Thyroid gland (tissue), 4 donors: ENCODE measurements at regions not wholly inside any gene's neighbourhood (a gene's known extent, or its start where the extent isn't known, plus 50 kb on each side); places are given as distances from the start of the nearest gene placed in this dataset.

Experiments used
- DNase-seq, 2 donors: peaks; one replicate each; pipeline ENCODE4 v3.0.0-alpha.2; 2019
- H3K27ac ChIP-seq, 3 donors: fragments of 200-600 bp; sonication (generic); 1 replicate in 2 of 3; 2 replicates in 1 of 3; pipeline ENCODE4 v1.5.1; 2016 to 2019; ENCODE audit warnings: mild to moderate bottlenecking in 1 of 3, moderate library complexity in 1 of 3
- H3K27me3 ChIP-seq: fragments of 200-600 bp; sonication (generic); one replicate; pipeline ENCODE4 v1.5.1; 2019
- H3K36me3 ChIP-seq, 2 donors: fragments of 200-600 bp; sonication (generic); one replicate each; pipeline ENCODE4 v1.5.1; 2016 to 2019
- H3K4me1 ChIP-seq, 2 donors: fragments of 200-600 bp; sonication (generic); one replicate each; pipeline ENCODE4 v1.5.1; 2017 to 2019
- H3K4me3 ChIP-seq, 3 donors: fragments of 200-600 bp; sonication (generic); replicated peaks in 1 of 3; 1 replicate in 2 of 3; 2 replicates in 1 of 3; pipeline ENCODE4 v1.5.1; 2016; ENCODE audit warnings: mild to moderate bottlenecking in 1 of 3
- H3K9me3 ChIP-seq: fragments of 200-600 bp; sonication (generic); one replicate; pipeline ENCODE4 v1.5.1; 2017
- POLR2A ChIP-seq, 2 donors: fragments of 450-650 bp; IDR thresholded peaks; one replicate each; pipeline ENCODE4 v1.6.1; 2017; ENCODE audit warnings: antibody characterized with exemption in 2 of 2, mild to moderate bottlenecking in 2 of 2, moderate library complexity in 1 of 2
- WGBS, 2 donors: methylation state at CpG; one replicate each; pipeline ENCODE4 v1.1.5; 2017; 5-methylcytosine and 5-hydroxymethylcytosine counted together
- intact Hi-C: fragments of 100-400 bp; cut with DNase I; formaldehyde crosslinking; loops from one replicate; pipeline ENCODE4 v1.15.1; 2023
- TF ChIP-seq, protein P1 (sequence below), 6 experiments: fragments of 200-600 bp in 3 of 6; fragments of 450-650 bp in 3 of 6; sonication (generic) in 3 of 6; IDR thresholded peaks; one replicate each; pipeline ENCODE4 v1.5.1; 2016 to 2019; ENCODE audit warnings: antibody characterized with exemption in 6 of 6, mild to moderate bottlenecking in 2 of 6, inconsistent platforms in 1 of 6, moderate library complexity in 1 of 6

DNA sequence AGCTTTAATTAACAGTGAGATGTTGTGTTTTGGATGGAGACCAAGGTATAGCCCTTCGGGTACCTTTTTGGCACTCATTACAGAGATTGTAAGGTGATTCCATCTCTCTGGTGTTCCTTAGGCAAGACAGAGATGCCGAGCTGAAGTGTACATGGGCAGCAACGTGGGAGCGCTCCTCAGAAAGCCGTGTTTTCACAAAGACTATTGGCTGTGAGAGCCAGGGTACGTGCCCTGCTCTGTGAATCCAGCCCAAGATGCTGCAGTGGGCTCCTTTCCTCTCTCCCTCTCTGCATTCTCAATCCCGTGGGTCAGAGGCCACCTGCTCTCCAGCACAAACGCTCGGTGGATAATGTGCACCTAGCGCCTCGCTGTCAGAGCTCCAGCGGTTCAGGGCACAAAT lies 203.0 kb upstream of the EPHA4 start:
- H3K4me1 ChIP-seq: no peaks in the 10 kb centered on the region
- TF ChIP-seq, protein P1, sequence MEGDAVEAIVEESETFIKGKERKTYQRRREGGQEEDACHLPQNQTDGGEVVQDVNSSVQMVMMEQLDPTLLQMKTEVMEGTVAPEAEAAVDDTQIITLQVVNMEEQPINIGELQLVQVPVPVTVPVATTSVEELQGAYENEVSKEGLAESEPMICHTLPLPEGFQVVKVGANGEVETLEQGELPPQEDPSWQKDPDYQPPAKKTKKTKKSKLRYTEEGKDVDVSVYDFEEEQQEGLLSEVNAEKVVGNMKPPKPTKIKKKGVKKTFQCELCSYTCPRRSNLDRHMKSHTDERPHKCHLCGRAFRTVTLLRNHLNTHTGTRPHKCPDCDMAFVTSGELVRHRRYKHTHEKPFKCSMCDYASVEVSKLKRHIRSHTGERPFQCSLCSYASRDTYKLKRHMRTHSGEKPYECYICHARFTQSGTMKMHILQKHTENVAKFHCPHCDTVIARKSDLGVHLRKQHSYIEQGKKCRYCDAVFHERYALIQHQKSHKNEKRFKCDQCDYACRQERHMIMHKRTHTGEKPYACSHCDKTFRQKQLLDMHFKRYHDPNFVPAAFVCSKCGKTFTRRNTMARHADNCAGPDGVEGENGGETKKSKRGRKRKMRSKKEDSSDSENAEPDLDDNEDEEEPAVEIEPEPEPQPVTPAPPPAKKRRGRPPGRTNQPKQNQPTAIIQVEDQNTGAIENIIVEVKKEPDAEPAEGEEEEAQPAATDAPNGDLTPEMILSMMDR (IDR thresholded peaks at IDR 0.05): no peak
- TF ChIP-seq POLR2A (IDR thresholded peaks at IDR 0.05): no peak
- no peaks in the 10 kb centered on the region for H3K36me3 ChIP-seq
- DNase-seq: no peak
- H3K9me3 ChIP-seq: no peaks in the 10 kb centered on the region
- no peaks in the 10 kb centered on the region for H3K27me3 ChIP-seq
- intact Hi-C loops: no loop called here
- H3K4me3 ChIP-seq: no peak overlapping the region
- WGBS, 2 donors: 74 to 79% methylated on average over 12 of the region's 12 CpGs
- H3K27ac ChIP-seq: no peak overlapping the region

DNA sequence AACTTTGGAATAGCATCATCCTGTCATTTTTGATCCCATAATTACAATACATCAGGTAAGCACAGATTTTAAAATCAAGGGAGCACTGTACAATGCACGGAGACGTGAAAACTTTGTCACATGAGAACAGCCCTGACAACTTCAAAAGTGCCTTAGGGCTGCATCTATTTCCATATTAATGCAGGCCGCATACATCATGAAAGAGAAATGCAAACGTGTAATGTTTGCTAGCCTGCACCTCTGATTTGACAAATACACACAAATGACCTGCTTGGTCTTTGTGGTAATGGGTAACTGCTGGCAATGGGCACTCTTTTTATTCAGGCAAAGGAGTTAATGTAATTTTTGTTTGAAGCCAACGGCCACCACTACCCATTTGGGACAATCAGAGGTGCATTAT lies 202.0 kb upstream of the EPHA4 start:
- no peak for TF ChIP-seq POLR2A (IDR thresholded peaks at IDR 0.05)
- no peaks in the 10 kb centered on the region for H3K9me3 ChIP-seq
- H3K4me1 ChIP-seq: no peaks in the 10 kb centered on the region
- no peaks in the 10 kb centered on the region for H3K27me3 ChIP-seq
- H3K36me3 ChIP-seq: no peaks in the 10 kb centered on the region
- no peak overlapping the region for H3K27ac ChIP-seq
- intact Hi-C loops: no loop called here
- WGBS, 2 donors: 85 to 91% methylated on average over 5 of the region's 5 CpGs
- no peak for DNase-seq
- H3K4me3 ChIP-seq: no peak overlapping the region

DNA sequence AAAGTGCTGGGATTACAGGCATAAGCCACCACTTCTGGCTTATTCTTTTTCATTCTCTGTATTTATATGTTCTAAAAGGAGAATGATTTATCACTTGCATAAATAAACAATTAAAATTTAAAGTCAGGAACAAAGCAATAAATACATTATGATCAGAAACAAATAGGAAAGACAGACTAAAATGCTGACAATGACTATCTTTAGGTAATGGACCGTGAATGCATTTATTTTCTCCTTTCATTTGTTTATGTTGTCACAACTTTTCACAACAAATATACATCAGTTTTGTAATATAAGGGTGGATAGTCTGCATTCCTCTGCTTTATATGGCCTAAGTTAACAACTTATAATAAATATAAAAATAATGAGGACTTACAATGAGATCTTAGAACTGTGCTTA lies 199.2 kb upstream of the EPHA4 start:
- Histone ChIP-seq H3K9me3 (no peaks in the 10 kb centered on the region), H3K36me3 (no peaks in the 10 kb centered on the region), H3K4me1 (no peaks in the 10 kb centered on the region), H3K27me3 (no peaks in the 10 kb centered on the region), H3K4me3 (no peak overlapping the region), H3K27ac (no peak overlapping the region)
- no peak for TF ChIP-seq POLR2A (IDR thresholded peaks at IDR 0.05)
- TF ChIP-seq, protein P1 (IDR thresholded peaks at IDR 0.05): no peak
- intact Hi-C loops: no loop called here
- no peak for DNase-seq
- WGBS, 2 donors: 99 to 100% methylated on average over 1 of the region's 1 CpG

DNA sequence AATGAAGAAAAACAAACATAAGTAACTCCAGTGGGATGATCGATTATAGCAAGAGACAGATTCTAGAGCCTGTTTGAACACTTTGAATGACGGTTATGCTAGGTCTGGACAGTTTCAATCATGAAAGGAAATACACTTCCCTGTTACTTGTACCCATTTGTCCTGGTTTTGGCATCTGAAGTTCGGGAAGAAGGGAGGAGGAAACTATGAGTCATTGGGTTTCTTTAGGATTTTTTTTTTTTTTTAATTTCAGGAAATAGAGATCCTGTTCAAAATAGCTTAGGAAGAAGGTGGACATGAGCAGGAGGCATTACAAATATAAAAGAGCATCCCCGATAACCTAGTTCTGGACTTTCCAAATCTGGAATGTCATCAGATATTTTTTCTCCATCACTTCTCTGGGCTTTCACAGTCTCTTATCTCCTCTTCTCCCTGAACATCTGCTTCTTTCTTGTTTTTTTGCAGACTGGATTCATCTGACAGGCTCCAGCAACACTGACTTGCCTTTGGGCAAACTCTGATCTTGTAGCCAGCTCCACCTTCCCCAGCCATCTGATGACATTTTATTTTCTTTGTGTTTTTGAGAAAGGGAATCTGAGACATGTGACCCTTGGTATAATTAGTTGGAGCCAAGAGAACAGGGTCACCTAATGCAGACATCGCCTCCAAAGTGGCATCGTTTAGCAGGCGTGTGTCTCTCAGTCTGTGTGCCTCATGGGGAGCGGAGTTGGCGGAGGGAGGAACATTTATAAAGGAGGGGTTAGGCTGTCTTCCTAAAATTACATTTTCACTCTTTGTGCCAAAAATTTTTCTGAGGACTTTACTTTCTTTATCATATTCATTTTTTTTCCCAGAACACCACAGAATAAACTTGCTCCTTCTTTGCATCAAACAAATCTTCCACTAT lies 195.3 kb upstream of the EPHA4 start:
- 65 to 74% methylated on average over 9 of the region's 9 CpGs for WGBS, 2 donors
- intact Hi-C loops: no loop called here

DNA sequence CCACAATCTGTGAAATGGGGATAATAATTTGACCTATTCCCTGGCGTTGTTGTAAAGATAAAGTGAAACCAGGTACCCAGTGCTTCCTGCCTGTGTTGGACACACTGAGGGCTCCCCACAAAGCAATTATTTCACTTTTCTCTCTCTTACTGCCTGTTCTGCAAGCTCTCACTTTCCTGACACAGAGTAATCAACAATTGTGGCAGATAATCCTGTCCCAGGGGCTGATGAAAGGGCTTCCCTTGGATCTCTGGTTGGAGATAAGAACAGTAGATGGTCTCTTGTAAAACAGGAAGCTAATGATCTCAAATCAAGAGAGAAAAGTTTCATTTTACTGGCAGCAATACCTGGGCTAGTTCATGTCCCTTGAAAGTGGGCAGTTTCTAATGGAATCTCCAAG lies 190.4 kb upstream of the EPHA4 start:
- Histone ChIP-seq H3K27me3 (no peaks in the 10 kb centered on the region), H3K4me3 (no peak overlapping the region), H3K36me3 (no peaks in the 10 kb centered on the region), H3K27ac (no peak overlapping the region), H3K4me1 (no peaks in the 10 kb centered on the region), H3K9me3 (no peaks in the 10 kb centered on the region)
- TF ChIP-seq POLR2A (IDR thresholded peaks at IDR 0.05): no peak
- TF ChIP-seq, protein P1 (IDR thresholded peaks at IDR 0.05): no peak
- intact Hi-C loops: no loop called here
- DNase-seq: no peak
- 83 to 85% methylated on average over 1 of the region's 1 CpG for WGBS, 2 donors

More for the DNA sequence above, 195.3 kb upstream of the EPHA4 start:
- DNase-seq: no peak
- Histone ChIP-seq H3K27ac (no peak overlapping the region), H3K4me3 (no peak overlapping the region), H3K36me3 (no peaks in the 10 kb centered on the region), H3K4me1 (no peaks in the 10 kb centered on the region), H3K27me3 (no peaks in the 10 kb centered on the region), H3K9me3 (no peaks in the 10 kb centered on the region)
- TF ChIP-seq POLR2A (IDR thresholded peaks at IDR 0.05): no peak
- TF ChIP-seq, protein P1 (IDR thresholded peaks at IDR 0.05): no peak
